ENCODE measurements at regions not wholly inside any gene's neighbourhood (a gene's known extent, or its start where the extent isn't known, plus 50 kb on each side); places are given as distances from the start of the nearest gene placed in this dataset.

- no peaks in the 10 kb centered on the region for H3K4me1 ChIP-seq (ENCODE audit: low read length)
- H3K27me3 ChIP-seq (ENCODE audit: low read depth, low read length), result no peaks in the 10 kb centered on the region
- H3K27ac ChIP-seq (ENCODE audit: low read length), result no peak overlapping the region
- no peak overlapping the region for H3K9ac ChIP-seq (ENCODE audit: low read length)
- no peaks in the 10 kb centered on the region for H3K79me2 ChIP-seq (ENCODE audit: low read length)
- H2AFZ ChIP-seq (ENCODE audit: low read depth, low read length), result no peak overlapping the region
- H3K4me2 ChIP-seq (ENCODE audit: low read length), result no peak overlapping the region
- H4K20me1 ChIP-seq (ENCODE audit: insufficient read depth, low read length), result no peaks in the 10 kb centered on the region
- TF ChIP-seq EZH2phosphoT487 (IDR thresholded peaks at IDR 0.05; ENCODE audit: low read depth) (no peak), CTCF (IDR thresholded peaks at IDR 0.05; ENCODE audit: low read depth, low read length) (no peak)
- H3K36me3 ChIP-seq (replicated peaks; ENCODE audit: low read depth, low read length), result no peaks in the 10 kb centered on the region
- no peaks in the 10 kb centered on the region for H3K9me3 ChIP-seq (ENCODE audit: insufficient read depth, low read length)
- no peak overlapping the region for H3K4me3 ChIP-seq (ENCODE audit: low read length)
Observed at GRCh38 chr4:163988391-163988790, 493.9 kb downstream of the TMA16 start.

GRCh38 chr4:163988865-163989264 lies 494.4 kb downstream of the TMA16 start:
- Histone ChIP-seq H3K36me3 (replicated peaks; ENCODE audit: low read depth, low read length) (no peaks in the 10 kb centered on the region), H3K9me3 (ENCODE audit: insufficient read depth, low read length) (no peaks in the 10 kb centered on the region), H3K4me2 (ENCODE audit: low read length) (no peak overlapping the region), H3K27ac (ENCODE audit: low read length) (no peak overlapping the region), H3K4me1 (ENCODE audit: low read length) (no peaks in the 10 kb centered on the region), H3K4me3 (ENCODE audit: low read length) (no peak overlapping the region), H3K27me3 (ENCODE audit: low read depth, low read length) (no peaks in the 10 kb centered on the region), H3K79me2 (ENCODE audit: low read length) (no peaks in the 10 kb centered on the region), H3K9ac (ENCODE audit: low read length) (no peak overlapping the region), H4K20me1 (ENCODE audit: insufficient read depth, low read length) (no peaks in the 10 kb centered on the region), H2AFZ (ENCODE audit: low read depth, low read length) (no peak overlapping the region)
- TF ChIP-seq CTCF (IDR thresholded peaks at IDR 0.05; ENCODE audit: low read depth, low read length) (no peak), EZH2phosphoT487 (IDR thresholded peaks at IDR 0.05; ENCODE audit: low read depth) (no peak)

- Histone ChIP-seq H3K79me2 (ENCODE audit: low read length) (no peaks in the 10 kb centered on the region), H2AFZ (ENCODE audit: low read depth, low read length) (no peak overlapping the region), H3K4me3 (ENCODE audit: low read length) (no peak overlapping the region), H3K9ac (ENCODE audit: low read length) (no peak overlapping the region), H3K4me1 (ENCODE audit: low read length) (no peaks in the 10 kb centered on the region), H4K20me1 (ENCODE audit: insufficient read depth, low read length) (no peaks in the 10 kb centered on the region), H3K4me2 (ENCODE audit: low read length) (no peak overlapping the region), H3K27ac (ENCODE audit: low read length) (no peak overlapping the region), H3K27me3 (ENCODE audit: low read depth, low read length) (no peaks in the 10 kb centered on the region), H3K9me3 (ENCODE audit: insufficient read depth, low read length) (no peaks in the 10 kb centered on the region), H3K36me3 (replicated peaks; ENCODE audit: low read depth, low read length) (no peaks in the 10 kb centered on the region)
- TF ChIP-seq EZH2phosphoT487 (IDR thresholded peaks at IDR 0.05; ENCODE audit: low read depth) (no peak), CTCF (IDR thresholded peaks at IDR 0.05; ENCODE audit: low read depth, low read length) (no peak)
Observed at GRCh38 chr4:163991298-163991865, 496.9 kb downstream of the TMA16 start.

GRCh38 chr4:164009435-164009834 lies 514.9 kb downstream of the TMA16 start:
- Histone ChIP-seq H2AFZ (ENCODE audit: low read depth, low read length) (no peak overlapping the region), H3K79me2 (ENCODE audit: low read length) (no peaks in the 10 kb centered on the region), H3K4me3 (ENCODE audit: low read length) (no peak overlapping the region), H3K9me3 (ENCODE audit: insufficient read depth, low read length) (no peaks in the 10 kb centered on the region), H3K4me1 (ENCODE audit: low read length) (peaks cover 12% of the 10 kb centered on the region), H3K4me2 (ENCODE audit: low read length) (no peak overlapping the region), H4K20me1 (ENCODE audit: insufficient read depth, low read length) (no peaks in the 10 kb centered on the region), H3K27ac (ENCODE audit: low read length) (no peak overlapping the region), H3K36me3 (replicated peaks; ENCODE audit: low read depth, low read length) (no peaks in the 10 kb centered on the region), H3K9ac (ENCODE audit: low read length) (no peak overlapping the region), H3K27me3 (ENCODE audit: low read depth, low read length) (no peaks in the 10 kb centered on the region)
- TF ChIP-seq EZH2phosphoT487 (IDR thresholded peaks at IDR 0.05; ENCODE audit: low read depth) (no peak), CTCF (IDR thresholded peaks at IDR 0.05; ENCODE audit: low read depth, low read length) (no peak)

Measured in OCI-LY3 (cell line).